Mesenchymal stem cell (in vitro differentiated cells and primary cell): ENCODE measurements at regions not wholly inside any gene's neighbourhood (a gene's known extent, or its start where the extent isn't known, plus 50 kb on each side); places are given as distances from the start of the nearest gene placed in this dataset.
"Not testable (repeated sequence)": the region's sequence is repeated elsewhere in the genome, so short reads cannot be mapped to it uniquely, and the experiment has no call there.

Source experiments
- DNase-seq: peaks from one replicate; pipeline ENCODE4 v3.0.0-alpha.2; 2013
- H2AFZ ChIP-seq: one replicate; pipeline ENCODE4 v1.6.1; 2013; ENCODE audit warnings: low read depth, mild to moderate bottlenecking, control low read depth, inconsistent platforms, low read length, moderate library complexity
- H2AK5ac ChIP-seq: 2 replicates; pipeline ENCODE4 v1.6.1; 2013; ENCODE audit warnings: low read length, moderate library complexity, mild to moderate bottlenecking, inconsistent platforms; ENCODE audit not compliant: severe bottlenecking
- H2BK120ac ChIP-seq: one replicate; pipeline ENCODE4 v1.6.1; 2013; ENCODE audit warnings: low read depth, mild to moderate bottlenecking, inconsistent platforms, low read length, moderate library complexity
- H2BK12ac ChIP-seq, 2 experiments: one replicate each; pipeline ENCODE4 v1.6.1; 2013; ENCODE audit warnings: inconsistent platforms in 2 of 2, low read length in 2 of 2, mild to moderate bottlenecking in 2 of 2, moderate library complexity in 2 of 2, control low read depth in 1 of 2
- H2BK15ac ChIP-seq: one replicate; pipeline ENCODE4 v1.6.1; 2013; ENCODE audit warnings: mild to moderate bottlenecking, low read depth, inconsistent platforms; ENCODE audit not compliant: poor library complexity, severe bottlenecking
- H2BK5ac ChIP-seq: 2 replicates; pipeline ENCODE4 v1.6.1; 2013; ENCODE audit warnings: low read depth, mild to moderate bottlenecking, low read length, control low read depth, inconsistent platforms; ENCODE audit not compliant: poor library complexity, severe bottlenecking
- H3K14ac ChIP-seq, 2 experiments: one replicate each; pipeline ENCODE4 v1.6.1; 2013; ENCODE audit warnings: inconsistent platforms in 2 of 2, low read length in 2 of 2, control low read depth in 1 of 2, mild to moderate bottlenecking in 1 of 2, moderate library complexity in 1 of 2
- H3K18ac ChIP-seq, 2 experiments: one replicate each; pipeline ENCODE4 v1.6.1; 2013; ENCODE audit warnings: inconsistent platforms in 2 of 2, low read length in 2 of 2, control low read depth in 1 of 2, low read depth in 1 of 2, mild to moderate bottlenecking in 1 of 2
- H3K23ac ChIP-seq, 2 experiments: one replicate each; pipeline ENCODE4 v1.6.1; 2013; ENCODE audit warnings: inconsistent platforms in 2 of 2, low read length in 2 of 2, mild to moderate bottlenecking in 2 of 2, moderate library complexity in 2 of 2, control low read depth in 1 of 2
- H3K27ac ChIP-seq: 2 replicates; pipeline ENCODE4 v1.5.1; 2013; ENCODE audit warnings: mild to moderate bottlenecking, moderate library complexity, low read length, control low read depth, inconsistent platforms; ENCODE audit not compliant: poor library complexity, severe bottlenecking
- H3K27me3 ChIP-seq, 2 experiments: 2 replicates each; pipeline versions ENCODE4 v1.6.1 to v1.7.0; 2013; ENCODE audit warnings: low read length in 2 of 2, mild to moderate bottlenecking in 2 of 2, moderate library complexity in 2 of 2, control low read depth in 1 of 2, inconsistent platforms in 1 of 2; ENCODE audit not compliant: control insufficient read depth in 1 of 2, insufficient read depth in 1 of 2
- H3K36me3 ChIP-seq, 2 experiments: 2 replicates each; pipeline versions ENCODE4 v1.6.1 to v1.7.0; 2013; ENCODE audit warnings: low read length in 2 of 2, control low read depth in 1 of 2, inconsistent platforms in 1 of 2, low read depth in 1 of 2, mild to moderate bottlenecking in 1 of 2; ENCODE audit not compliant: insufficient read depth in 2 of 2, control insufficient read depth in 1 of 2
- H3K4ac ChIP-seq, 2 experiments: one replicate each; pipeline ENCODE4 v1.6.1; 2013; ENCODE audit warnings: inconsistent platforms in 2 of 2, low read length in 2 of 2, mild to moderate bottlenecking in 2 of 2, moderate library complexity in 2 of 2, control low read depth in 1 of 2, low read depth in 1 of 2
- H3K4me1 ChIP-seq: 2 replicates; pipeline ENCODE4 v1.6.1; 2013; ENCODE audit warnings: low read depth, low read length, control low read depth; ENCODE audit not compliant: control insufficient read depth, insufficient read depth
- H3K4me2 ChIP-seq: 2 replicates; pipeline ENCODE4 v1.6.1; 2013; ENCODE audit warnings: low read length, mild to moderate bottlenecking, inconsistent platforms; ENCODE audit not compliant: poor library complexity, severe bottlenecking
- H3K4me3 ChIP-seq, 2 experiments: 2 replicates each; pipeline versions ENCODE4 v1.5.1 to v1.7.0; 2013; ENCODE audit warnings: low read length in 2 of 2, mild to moderate bottlenecking in 2 of 2, control low read depth in 1 of 2, low read depth in 1 of 2; ENCODE audit not compliant: insufficient read depth in 1 of 2
- H3K79me1 ChIP-seq: replicated peaks from 2 replicates; pipeline ENCODE4 v1.6.1; 2013; ENCODE audit warnings: mild to moderate bottlenecking, control low read depth, low read length, inconsistent platforms; ENCODE audit not compliant: poor library complexity, severe bottlenecking
- H3K9ac ChIP-seq: 2 replicates; pipeline ENCODE4 v1.7.0; 2013; ENCODE audit warnings: mild to moderate bottlenecking, low read length, moderate library complexity
- H3K9me3 ChIP-seq: 2 replicates; pipeline ENCODE4 v1.7.0; 2013; ENCODE audit warnings: mild to moderate bottlenecking, low read length; ENCODE audit not compliant: control insufficient read depth
- H4K8ac ChIP-seq: one replicate; pipeline ENCODE4 v1.6.1; 2013; ENCODE audit warnings: inconsistent platforms, mild to moderate bottlenecking, low read length, moderate library complexity
- H4K91ac ChIP-seq: one replicate; pipeline ENCODE4 v1.6.1; 2013; ENCODE audit warnings: mild to moderate bottlenecking, low read length, inconsistent platforms
- WGBS: methylation state at CpG from one replicate; pipeline ENCODE4 v1.1.7; 2013; ENCODE audit warnings: mixed read lengths; 5-methylcytosine and 5-hydroxymethylcytosine counted together

DNA sequence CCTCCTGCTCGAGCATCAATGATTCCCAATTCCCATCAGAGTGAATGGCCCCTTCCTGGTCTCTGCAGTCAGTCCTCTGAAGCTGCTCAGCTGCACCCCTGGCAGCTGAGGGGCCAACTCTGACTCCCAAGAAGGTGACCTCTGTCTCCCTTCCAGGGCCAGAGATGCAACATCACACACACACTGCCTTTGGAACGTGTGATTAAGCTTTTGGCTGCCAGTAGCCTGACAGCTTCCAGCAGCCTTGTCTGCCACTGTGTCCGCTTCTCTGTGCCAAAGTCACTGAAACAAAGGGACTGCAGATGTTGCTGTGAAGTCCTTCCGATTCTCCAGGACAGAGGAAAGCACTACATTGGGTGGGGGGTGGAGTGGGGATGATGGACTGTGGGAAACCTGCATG is 254.1 kb downstream of the CEP170 start:
- not testable (repeated sequence) for H2AK5ac ChIP-seq, H3K36me3 ChIP-seq, H3K4me3 ChIP-seq, H3K4me2 ChIP-seq, H3K27me3 ChIP-seq, H3K79me1 ChIP-seq, H3K14ac ChIP-seq, H2BK5ac ChIP-seq, H3K4ac ChIP-seq, DNase-seq, H3K9me3 ChIP-seq, H3K27ac ChIP-seq, H3K9ac ChIP-seq, H2AFZ ChIP-seq, H3K4me1 ChIP-seq, H4K91ac ChIP-seq, H2BK15ac ChIP-seq, H2BK120ac ChIP-seq, H4K8ac ChIP-seq, H2BK12ac ChIP-seq, H3K23ac ChIP-seq, H3K18ac ChIP-seq
- WGBS, result 27% methylated on average over 1 of the region's 4 CpGs

GRCh38 chr1:242992776-242993175 is 262.3 kb downstream of the CEP170 start:
- H2BK12ac ChIP-seq, H3K36me3 ChIP-seq, H3K9me3 ChIP-seq, H2BK120ac ChIP-seq, H3K79me1 ChIP-seq, H3K18ac ChIP-seq, H4K8ac ChIP-seq, H3K27ac ChIP-seq, H2BK15ac ChIP-seq, H3K27me3 ChIP-seq, H4K91ac ChIP-seq, H3K14ac ChIP-seq, H2AK5ac ChIP-seq, H3K4me1 ChIP-seq, H3K4me2 ChIP-seq, DNase-seq, H2BK5ac ChIP-seq, H3K9ac ChIP-seq, H3K23ac ChIP-seq, H3K4ac ChIP-seq, H2AFZ ChIP-seq, H3K4me3 ChIP-seq: not testable (repeated sequence)
- 78% methylated on average over 3 of the region's 3 CpGs for WGBS

DNA sequence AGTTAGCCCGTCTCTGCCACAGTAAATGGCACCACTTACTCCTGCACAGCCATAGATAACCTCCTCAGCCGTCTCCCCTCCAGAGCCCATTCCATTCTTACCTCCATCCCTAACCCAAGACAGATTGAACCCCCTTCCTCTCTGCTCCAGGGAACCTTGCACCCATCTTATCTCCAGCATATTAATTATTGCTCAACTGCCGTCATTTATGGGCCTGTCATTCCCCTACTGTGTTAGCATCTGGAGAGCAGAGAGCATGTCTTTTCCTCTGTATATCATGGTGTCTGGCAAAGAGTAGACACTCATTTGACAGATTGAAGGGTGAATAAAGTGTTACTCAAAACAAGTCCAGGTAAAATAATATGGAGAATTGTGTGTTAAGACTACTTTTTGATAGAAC is 270.0 kb downstream of the CEP170 start:
- H2AFZ ChIP-seq, H3K18ac ChIP-seq: not testable (repeated sequence)
- WGBS, result 86% methylated on average over 3 of the region's 3 CpGs

GRCh38 chr1:242973341-242973740 is 281.7 kb downstream of the CEP170 start:
- H4K91ac ChIP-seq, H3K9me3 ChIP-seq, H3K4ac ChIP-seq, H3K14ac ChIP-seq, H3K9ac ChIP-seq, H3K27me3 ChIP-seq, H2AFZ ChIP-seq, H3K27ac ChIP-seq, H3K23ac ChIP-seq, H3K4me1 ChIP-seq, H2BK12ac ChIP-seq, H2BK15ac ChIP-seq, H2BK5ac ChIP-seq, H3K4me2 ChIP-seq, H4K8ac ChIP-seq, H2AK5ac ChIP-seq, DNase-seq, H3K79me1 ChIP-seq, H3K18ac ChIP-seq, H3K36me3 ChIP-seq, H3K4me3 ChIP-seq, H2BK120ac ChIP-seq: not testable (repeated sequence)
- WGBS, result no CpG with 5 or more reads among the region's 3 CpGs

More for the DNA sequence above, 270.0 kb downstream of the CEP170 start:
- H4K91ac ChIP-seq, H2AK5ac ChIP-seq, H3K79me1 ChIP-seq, H3K4me2 ChIP-seq, H3K4me1 ChIP-seq, H3K27ac ChIP-seq, H2BK120ac ChIP-seq, H4K8ac ChIP-seq, H3K27me3 ChIP-seq, DNase-seq, H3K9me3 ChIP-seq, H3K9ac ChIP-seq, H3K14ac ChIP-seq, H2BK5ac ChIP-seq, H3K23ac ChIP-seq, H3K4me3 ChIP-seq, H2BK15ac ChIP-seq, H3K4ac ChIP-seq, H2BK12ac ChIP-seq, H3K36me3 ChIP-seq: not testable (repeated sequence)
